Transverse colon (tissue), 4 donors: ENCODE measurements at regions not wholly inside any gene's neighbourhood (a gene's known extent, or its start where the extent isn't known, plus 50 kb on each side); places are given as distances from the start of the nearest gene placed in this dataset.
A peak's percentile ranks its signal among the peaks of the same experiment; 100 is the strongest.

ENCODE experiments used
- DNase-seq: peaks from one replicate; pipeline ENCODE4 v3.0.0-alpha.2; 2019
- H3K27ac ChIP-seq, 4 donors: fragments of 200-600 bp; sonication (generic); 2 replicates each; pipeline ENCODE4 v1.5.1; 2016 to 2018; ENCODE audit warnings: inconsistent platforms in 4 of 4
- H3K27me3 ChIP-seq: fragments of 200-600 bp; sonication (generic); 2 replicates; pipeline ENCODE4 v1.5.1; 2017; ENCODE audit warnings: inconsistent platforms
- H3K36me3 ChIP-seq, 4 donors: fragments of 200-600 bp; sonication (generic); 2 replicates each; pipeline ENCODE4 v1.5.1; 2017 to 2019; ENCODE audit warnings: inconsistent platforms in 4 of 4
- H3K4me1 ChIP-seq, 4 donors: fragments of 200-600 bp; sonication (generic); 2 replicates each; pipeline ENCODE4 v1.5.1; 2017 to 2020; ENCODE audit warnings: inconsistent platforms in 4 of 4
- H3K4me3 ChIP-seq, 4 donors: fragments of 200-600 bp; sonication (generic); 1 replicate in 1 of 4; 2 replicates in 3 of 4; pipeline versions ENCODE4 v1.5.1 to v1.6.1; 2017 to 2019; ENCODE audit warnings: inconsistent platforms in 4 of 4
- H3K9me3 ChIP-seq, 2 donors: fragments of 200-600 bp; sonication (generic); 2 replicates each; pipeline ENCODE4 v1.5.1; 2017 to 2019; ENCODE audit warnings: inconsistent platforms in 2 of 2
- EP300 ChIP-seq: sonication (generic); formaldehyde crosslinking; IDR thresholded peaks from one replicate; pipeline ENCODE4 v1.6.1; 2017; ENCODE audit warnings: antibody characterized with exemption, low read depth
- POLR2A ChIP-seq: fragments of 450-650 bp; IDR thresholded peaks from one replicate; pipeline ENCODE4 v1.6.1; 2016; ENCODE audit warnings: antibody characterized with exemption, mild to moderate bottlenecking, moderate library complexity
- POLR2AphosphoS5 ChIP-seq, 3 donors: sonication (generic); formaldehyde crosslinking; IDR thresholded peaks; one replicate each; pipeline ENCODE4 v1.6.1; 2016; ENCODE audit warnings: antibody characterized with exemption in 3 of 3
- WGBS, 2 donors: methylation state at CpG; one replicate each; pipeline ENCODE4 v1.1.5; 2018; ENCODE audit warnings: low coverage in 1 of 2; 5-methylcytosine and 5-hydroxymethylcytosine counted together
- in situ Hi-C, 4 donors: fragments of 200-750 bp; cut with MboI; loops; one replicate each; pipeline versions ENCODE4 v1.15.0 to v1.15.1; 2017; ENCODE audit warnings: low sequenced_read_pairs in 3 of 4, low pct_ligation_motif_present in 1 of 4, low pct_unique_long_range_greater_than_20kb in 1 of 4
- intact Hi-C: fragments of 100-400 bp; cut with DNase I; formaldehyde crosslinking; loops from one replicate; pipeline ENCODE4 v1.15.1; 2023; ENCODE audit warnings: low total_unique reads
- TF ChIP-seq, protein P1 (sequence below), 5 experiments: fragments of 200-600 bp in 3 of 5; fragments of 450-650 bp in 2 of 5; sonication (generic) in 3 of 5; IDR thresholded peaks; 1 replicate in 2 of 5; 2 replicates in 3 of 5; pipeline ENCODE4 v1.5.1; 2016 to 2017; ENCODE audit warnings: antibody characterized with exemption in 5 of 5, inconsistent platforms in 3 of 5, mild to moderate bottlenecking in 2 of 5, moderate library complexity in 1 of 5

DNA sequence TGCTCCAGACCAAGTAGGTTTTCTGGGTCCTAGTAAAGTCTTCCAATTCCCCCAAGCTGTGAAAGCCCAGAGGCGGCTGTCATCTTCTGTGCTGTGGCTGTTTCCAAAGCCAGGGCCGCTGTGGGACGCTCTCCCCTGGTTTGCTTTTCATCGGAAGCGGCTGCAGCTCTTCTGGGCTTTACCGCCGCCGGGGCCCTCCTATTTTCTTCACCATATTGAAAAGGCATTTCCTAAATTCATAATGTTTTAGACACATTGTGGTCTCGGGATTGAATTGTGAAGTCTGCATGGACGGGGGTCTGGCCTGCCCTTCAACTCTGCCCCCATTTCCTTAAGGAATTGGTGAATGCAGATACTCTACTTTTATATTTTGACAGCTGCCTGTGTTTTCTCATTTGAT, 551.4 kb upstream of the MGMT start:
- in situ Hi-C loops: no loop called here
- H3K36me3 ChIP-seq: no peaks in the 10 kb centered on the region
- no peaks in the 10 kb centered on the region for H3K4me1 ChIP-seq
- no peak for DNase-seq
- no peaks in the 10 kb centered on the region for H3K9me3 ChIP-seq
- no peaks in the 10 kb centered on the region for H3K27me3 ChIP-seq
- H3K4me3 ChIP-seq: no peak overlapping the region
- 43 to 89% methylated on average over 2 to 10 of the region's 10 CpGs for WGBS, 2 donors
- TF ChIP-seq POLR2AphosphoS5 (IDR thresholded peaks at IDR 0.05) (no peak), POLR2A (no peak), EP300 (no peak)
- TF ChIP-seq, protein P1, sequence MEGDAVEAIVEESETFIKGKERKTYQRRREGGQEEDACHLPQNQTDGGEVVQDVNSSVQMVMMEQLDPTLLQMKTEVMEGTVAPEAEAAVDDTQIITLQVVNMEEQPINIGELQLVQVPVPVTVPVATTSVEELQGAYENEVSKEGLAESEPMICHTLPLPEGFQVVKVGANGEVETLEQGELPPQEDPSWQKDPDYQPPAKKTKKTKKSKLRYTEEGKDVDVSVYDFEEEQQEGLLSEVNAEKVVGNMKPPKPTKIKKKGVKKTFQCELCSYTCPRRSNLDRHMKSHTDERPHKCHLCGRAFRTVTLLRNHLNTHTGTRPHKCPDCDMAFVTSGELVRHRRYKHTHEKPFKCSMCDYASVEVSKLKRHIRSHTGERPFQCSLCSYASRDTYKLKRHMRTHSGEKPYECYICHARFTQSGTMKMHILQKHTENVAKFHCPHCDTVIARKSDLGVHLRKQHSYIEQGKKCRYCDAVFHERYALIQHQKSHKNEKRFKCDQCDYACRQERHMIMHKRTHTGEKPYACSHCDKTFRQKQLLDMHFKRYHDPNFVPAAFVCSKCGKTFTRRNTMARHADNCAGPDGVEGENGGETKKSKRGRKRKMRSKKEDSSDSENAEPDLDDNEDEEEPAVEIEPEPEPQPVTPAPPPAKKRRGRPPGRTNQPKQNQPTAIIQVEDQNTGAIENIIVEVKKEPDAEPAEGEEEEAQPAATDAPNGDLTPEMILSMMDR (IDR thresholded peaks at IDR 0.05): no peak
- intact Hi-C loops: no loop called here
- no peak overlapping the region for H3K27ac ChIP-seq

DNA sequence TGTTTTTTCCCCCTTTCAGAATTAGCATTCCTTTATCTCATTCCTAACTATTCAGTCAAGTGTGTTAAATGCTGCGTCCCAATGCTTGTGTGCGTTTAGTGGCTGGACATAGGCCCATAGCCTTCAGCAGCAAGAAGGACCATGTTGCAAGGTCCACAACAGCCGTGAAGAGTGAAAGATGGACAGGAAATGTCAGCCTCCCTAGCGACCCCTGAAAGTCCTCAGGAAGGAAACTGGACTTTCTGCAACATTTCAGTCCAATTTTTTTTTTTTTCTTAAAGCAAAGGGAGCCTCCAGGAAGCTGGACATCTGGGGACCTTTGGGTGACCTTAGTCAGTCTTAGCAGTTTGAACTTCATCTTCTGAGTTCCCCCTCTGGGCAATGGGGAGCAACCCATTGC, 550.7 kb upstream of the MGMT start:
- Histone ChIP-seq H3K4me3 (no peak overlapping the region), H3K9me3 (no peaks in the 10 kb centered on the region), H3K36me3 (no peaks in the 10 kb centered on the region), H3K4me1 (no peaks in the 10 kb centered on the region), H3K27ac (no peak overlapping the region), H3K27me3 (no peaks in the 10 kb centered on the region)
- in situ Hi-C loops: no loop called here
- TF ChIP-seq POLR2AphosphoS5 (IDR thresholded peaks at IDR 0.05): no peak
- no peak for TF ChIP-seq POLR2A
- no peak for TF ChIP-seq EP300
- TF ChIP-seq, protein P1 (IDR thresholded peaks at IDR 0.05): no peak
- intact Hi-C loops: no loop called here
- WGBS, 2 donors: 58 to 69% methylated on average over 3 to 4 of the region's 4 CpGs
- no peak for DNase-seq

DNA sequence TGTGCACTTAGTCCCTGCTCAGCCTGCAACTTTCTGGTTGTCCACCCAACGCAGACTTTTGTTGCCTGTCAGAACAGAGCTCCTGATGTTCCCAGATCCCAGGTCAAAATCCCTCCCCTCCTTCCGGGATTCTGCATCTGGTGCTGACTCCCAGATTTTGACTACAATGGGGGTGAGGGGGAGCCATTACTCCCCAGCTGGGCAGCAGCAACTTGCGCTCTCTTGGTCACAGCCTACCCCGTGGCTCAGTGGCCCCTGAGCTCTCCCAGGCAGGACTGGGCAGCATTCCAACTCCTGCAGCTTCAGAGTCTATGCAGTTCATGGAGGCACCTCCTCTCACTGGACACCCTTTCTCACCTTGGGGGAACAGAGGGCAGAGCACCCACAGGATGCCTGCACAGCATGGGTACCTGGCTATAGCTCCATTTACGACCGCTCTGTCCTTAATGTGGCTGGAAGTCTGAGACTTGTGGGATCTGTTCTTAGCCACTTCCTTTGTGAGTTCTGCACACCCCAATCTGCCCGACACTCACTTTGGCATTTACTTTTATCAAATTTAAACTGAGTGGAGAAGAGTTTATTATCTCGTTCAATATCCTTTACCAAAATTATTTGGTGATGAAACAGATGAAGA, 545.5 kb upstream of the MGMT start:
- Histone ChIP-seq H3K27ac (no peak overlapping the region), H3K27me3 (no peaks in the 10 kb centered on the region), H3K9me3 (no peaks in the 10 kb centered on the region), H3K36me3 (no peaks in the 10 kb centered on the region), H3K4me1 (no peaks in the 10 kb centered on the region), H3K4me3 (no peak overlapping the region)
- no peak for TF ChIP-seq POLR2AphosphoS5 (IDR thresholded peaks at IDR 0.05)
- TF ChIP-seq, protein P1 (IDR thresholded peaks at IDR 0.05): no peak
- no peak for TF ChIP-seq POLR2A
- TF ChIP-seq EP300: no peak
- intact Hi-C loops: no loop called here
- DNase-seq: no peak
- in situ Hi-C loops: no loop called here
- WGBS, 2 donors: 61 to 79% methylated on average over 2 to 8 of the region's 8 CpGs

DNA sequence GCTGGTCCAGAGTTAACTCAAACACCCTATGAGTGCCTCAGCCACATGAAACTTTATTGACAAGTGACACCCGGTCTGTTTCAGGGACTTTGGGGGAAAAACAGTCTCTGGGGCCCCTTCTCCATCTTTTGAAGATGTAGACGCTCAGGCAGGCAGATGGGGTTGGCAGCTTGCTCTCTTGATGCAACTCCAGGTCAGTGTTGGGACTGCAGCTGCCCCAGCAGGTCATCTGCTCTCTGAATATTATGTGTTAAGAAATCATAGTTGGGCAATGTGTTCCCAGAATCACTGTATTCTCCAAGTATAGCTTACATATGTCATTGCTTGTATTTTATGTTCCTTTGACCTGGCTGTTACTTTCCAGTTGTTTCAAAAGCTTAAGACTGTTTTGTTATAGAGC, 544.9 kb upstream of the MGMT start:
- intact Hi-C loops: no loop called here
- no peaks in the 10 kb centered on the region for H3K36me3 ChIP-seq
- no peaks in the 10 kb centered on the region for H3K4me1 ChIP-seq
- no peak overlapping the region for H3K4me3 ChIP-seq
- no peaks in the 10 kb centered on the region for H3K27me3 ChIP-seq
- in situ Hi-C loops: no loop called here
- TF ChIP-seq EP300 (no peak), POLR2AphosphoS5 (IDR thresholded peaks at IDR 0.05) (peak in 2 of 3 donors; percentile 22 to 36)
- H3K9me3 ChIP-seq: no peaks in the 10 kb centered on the region
- DNase-seq: no peak
- 50% methylated on average over 2 of the region's 2 CpGs; no CpG with 5 or more reads in 1 of the 2 donors for WGBS, 2 donors
- no peak overlapping the region for H3K27ac ChIP-seq
